ENCODE measurements at regions not wholly inside any gene's neighbourhood (a gene's known extent, or its start where the extent isn't known, plus 50 kb on each side); places are given as distances from the start of the nearest gene placed in this dataset.

- TF ChIP-seq CTCF (IDR thresholded peaks at IDR 0.05) (no peak), POLR2A (IDR thresholded peaks at IDR 0.05) (no peak)
These were observed 174.5 kb upstream of the HS6ST1 start for GRCh38 chr2:128492966-128493811.

Measured in Peyer's patch (tissue), 4 donors.